A673 (cell line): ENCODE measurements at regions not wholly inside any gene's neighbourhood (a gene's known extent, or its start where the extent isn't known, plus 50 kb on each side); places are given as distances from the start of the nearest gene placed in this dataset.

Source experiments
- BruUV-seq: library from RNA; stranded (reverse); fragments of 400-500 nt; replicated peaks from 2 replicates; lab custom pipeline; 2021; lab: Mats Ljungman, UMichigan
- CTCF ChIA-PET: fragments of 300-600 bp; sonication (Branson Sonifier 250); formaldehyde crosslinking; loops from one replicate; lab custom pipeline; 2022; ENCODE audit warnings: antibody characterized with exemption; lab: Charles Lee
- POLR2A ChIA-PET: fragments of 300-600 bp; sonication (Branson Sonifier 250); formaldehyde crosslinking; loops from one replicate; lab custom pipeline; 2022; ENCODE audit warnings: antibody characterized with exemption; ENCODE audit not compliant: low non-redundant PET; lab: Charles Lee
- DNase-seq: peaks from one replicate; pipeline ENCODE4 v3.0.0-alpha.2; 2015; ENCODE audit warnings: low spot score
- H3K27ac ChIP-seq: fragments of 200-600 bp; sonication (generic); 2 replicates; pipeline ENCODE4 v1.5.1; 2016; ENCODE audit warnings: mixed run types, low read depth, mild to moderate bottlenecking, mixed read lengths, antibody characterized with exemption, low read length; ENCODE audit not compliant: poor library complexity, severe bottlenecking
- H3K27me3 ChIP-seq: fragments of 200-600 bp; sonication (generic); replicated peaks from 2 replicates; pipeline ENCODE4 v1.6.1; 2017; ENCODE audit warnings: mixed run types, low read depth, mild to moderate bottlenecking, mixed read lengths, antibody characterized with exemption, low read length; ENCODE audit not compliant: insufficient read depth, poor library complexity
- H3K36me3 ChIP-seq: fragments of 200-600 bp; sonication (generic); 2 replicates; pipeline ENCODE4 v1.6.1; 2016; ENCODE audit warnings: mixed run types, mild to moderate bottlenecking, mixed read lengths, antibody characterized with exemption, low read length; ENCODE audit not compliant: insufficient read depth, poor library complexity, severe bottlenecking
- H3K4me1 ChIP-seq: fragments of 200-600 bp; sonication (generic); 2 replicates; pipeline ENCODE4 v1.6.1; 2017; ENCODE audit warnings: mixed run types, mild to moderate bottlenecking, mixed read lengths, antibody characterized with exemption, low read length; ENCODE audit not compliant: insufficient read depth, poor library complexity, severe bottlenecking
- H3K4me3 ChIP-seq: fragments of 200-600 bp; sonication (generic); 2 replicates; pipeline ENCODE4 v1.5.1; 2016; ENCODE audit warnings: low read depth, mixed run types, mild to moderate bottlenecking, mixed read lengths, low read length; ENCODE audit not compliant: poor library complexity, severe bottlenecking
- H3K9me3 ChIP-seq: fragments of 200-600 bp; sonication (generic); 2 replicates; pipeline ENCODE4 v1.6.1; 2016; ENCODE audit warnings: mixed run types, low read depth, mild to moderate bottlenecking, mixed read lengths, antibody characterized with exemption, low read length; ENCODE audit not compliant: poor library complexity, severe bottlenecking
- EZH2 ChIP-seq: fragments of 200-600 bp; sonication (generic); IDR thresholded peaks from 2 replicates; pipeline ENCODE4 v1.6.1; 2017; ENCODE audit warnings: borderline replicate concordance, low read depth, mild to moderate bottlenecking, mixed read lengths, antibody characterized with exemption, low read length; ENCODE audit not compliant: poor library complexity, severe bottlenecking
- intact Hi-C: fragments of 100-400 bp; cut with micrococcal nuclease; formaldehyde crosslinking; loops from one replicate; pipeline ENCODE4 v1.10.0; 2022; ENCODE audit not compliant: unreplicated experiment
- TF ChIP-seq, protein P1 (sequence below): fragments of 300-800, 200-600 bp; sonication (generic); conservative IDR thresholded peaks from 2 replicates; pipeline ENCODE4 v1.5.1; 2017; ENCODE audit warnings: low read depth, mild to moderate bottlenecking, antibody characterized with exemption, low read length, moderate library complexity, mixed read lengths

DNA sequence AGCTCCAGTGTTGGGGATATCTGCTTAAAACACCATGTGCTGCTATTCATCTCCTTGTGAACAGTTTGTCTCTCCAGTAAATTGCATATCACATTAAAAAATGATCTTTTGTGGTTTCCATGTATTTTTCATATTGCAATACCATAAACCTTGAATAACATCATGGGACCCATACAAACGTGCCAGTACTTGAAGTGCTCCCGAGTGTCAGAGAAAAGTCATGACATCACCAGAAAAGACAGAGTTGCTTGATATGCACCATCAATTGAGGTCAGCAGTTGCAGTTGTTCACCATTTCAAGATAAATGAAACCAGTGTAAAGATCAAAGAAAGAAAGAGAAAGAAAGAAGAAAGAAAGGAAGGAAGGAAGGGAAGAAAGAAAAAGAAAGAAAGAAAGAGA lies 278.6 kb downstream of the ZNF621 start:
- Histone ChIP-seq H3K27me3 (no peaks in the 10 kb centered on the region), H3K4me3 (no peak overlapping the region), H3K4me1 (no peaks in the 10 kb centered on the region), H3K36me3 (no peaks in the 10 kb centered on the region), H3K27ac (no peak overlapping the region), H3K9me3 (no peaks in the 10 kb centered on the region)
- ChIA-PET POLR2A (no interaction called here), CTCF (no interaction called here)
- no peak for DNase-seq
- intact Hi-C loops, result no loop called here
- no peak for TF ChIP-seq EZH2
- TF ChIP-seq, protein P1, sequence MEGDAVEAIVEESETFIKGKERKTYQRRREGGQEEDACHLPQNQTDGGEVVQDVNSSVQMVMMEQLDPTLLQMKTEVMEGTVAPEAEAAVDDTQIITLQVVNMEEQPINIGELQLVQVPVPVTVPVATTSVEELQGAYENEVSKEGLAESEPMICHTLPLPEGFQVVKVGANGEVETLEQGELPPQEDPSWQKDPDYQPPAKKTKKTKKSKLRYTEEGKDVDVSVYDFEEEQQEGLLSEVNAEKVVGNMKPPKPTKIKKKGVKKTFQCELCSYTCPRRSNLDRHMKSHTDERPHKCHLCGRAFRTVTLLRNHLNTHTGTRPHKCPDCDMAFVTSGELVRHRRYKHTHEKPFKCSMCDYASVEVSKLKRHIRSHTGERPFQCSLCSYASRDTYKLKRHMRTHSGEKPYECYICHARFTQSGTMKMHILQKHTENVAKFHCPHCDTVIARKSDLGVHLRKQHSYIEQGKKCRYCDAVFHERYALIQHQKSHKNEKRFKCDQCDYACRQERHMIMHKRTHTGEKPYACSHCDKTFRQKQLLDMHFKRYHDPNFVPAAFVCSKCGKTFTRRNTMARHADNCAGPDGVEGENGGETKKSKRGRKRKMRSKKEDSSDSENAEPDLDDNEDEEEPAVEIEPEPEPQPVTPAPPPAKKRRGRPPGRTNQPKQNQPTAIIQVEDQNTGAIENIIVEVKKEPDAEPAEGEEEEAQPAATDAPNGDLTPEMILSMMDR, result no peak
- no TSS peak for BruUV-seq

DNA sequence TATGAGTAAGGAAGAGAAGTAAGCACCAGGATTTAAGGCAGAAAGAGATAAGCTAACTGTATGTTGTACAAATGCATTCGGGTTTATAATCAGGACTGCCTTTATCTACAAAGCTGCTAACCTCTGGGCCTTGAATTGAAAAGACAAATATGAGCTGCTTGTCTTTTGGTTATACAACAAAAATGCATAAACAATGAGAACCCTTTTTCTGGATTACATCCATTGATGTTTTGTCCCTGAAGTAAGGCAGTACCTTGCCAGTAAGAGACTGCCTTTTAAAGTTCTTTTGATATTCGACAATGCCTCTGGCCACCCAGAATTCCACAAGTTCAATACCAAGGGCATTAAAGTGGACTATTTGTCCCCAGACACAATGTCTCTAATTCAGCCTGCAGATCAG lies 280.7 kb downstream of the ZNF621 start:
- Histone ChIP-seq H3K9me3 (no peaks in the 10 kb centered on the region), H3K27me3 (no peaks in the 10 kb centered on the region), H3K36me3 (no peaks in the 10 kb centered on the region), H3K4me1 (no peaks in the 10 kb centered on the region), H3K27ac (no peak overlapping the region), H3K4me3 (no peak overlapping the region)
- DNase-seq, result no peak
- intact Hi-C loops, result no loop called here
- TF ChIP-seq EZH2, result no peak
- TF ChIP-seq, protein P1, result no peak
- POLR2A ChIA-PET, result no interaction called here
- BruUV-seq, result no TSS peak
- CTCF ChIA-PET, result no interaction called here

DNA sequence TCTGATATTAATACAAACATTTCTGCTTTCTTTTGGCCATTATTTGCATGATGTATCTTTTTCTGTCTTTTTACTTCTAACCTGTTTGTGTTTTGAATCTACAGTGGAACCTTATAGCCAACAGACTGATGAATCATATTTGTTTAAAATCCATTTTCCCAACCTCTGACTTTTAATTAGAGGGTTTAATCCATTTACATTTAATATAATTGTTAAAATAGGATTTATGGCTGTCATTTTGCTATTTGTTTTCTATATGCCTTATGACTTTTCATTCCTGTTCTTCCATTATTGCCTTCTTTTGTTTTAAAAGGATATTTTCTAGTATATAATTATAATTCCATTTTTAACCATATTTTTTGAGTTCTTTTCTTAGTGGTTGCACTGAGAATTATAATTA lies 286.1 kb downstream of the ZNF621 start:
- H3K9me3 ChIP-seq, result no peaks in the 10 kb centered on the region
- no peaks in the 10 kb centered on the region for H3K27me3 ChIP-seq
- POLR2A ChIA-PET, result no interaction called here
- intact Hi-C loops, result no loop called here
- CTCF ChIA-PET, result no interaction called here
- H3K36me3 ChIP-seq, result no peaks in the 10 kb centered on the region
- no peak for DNase-seq
- H3K4me1 ChIP-seq, result no peaks in the 10 kb centered on the region
- no peak overlapping the region for H3K27ac ChIP-seq
- TF ChIP-seq, protein P1, result no peak
- TF ChIP-seq EZH2, result no peak
- no peak overlapping the region for H3K4me3 ChIP-seq
- BruUV-seq, result no TSS peak
